ENCODE measurements at regions not wholly inside any gene's neighbourhood (a gene's known extent, or its start where the extent isn't known, plus 50 kb on each side); places are given as distances from the start of the nearest gene placed in this dataset.

DNA sequence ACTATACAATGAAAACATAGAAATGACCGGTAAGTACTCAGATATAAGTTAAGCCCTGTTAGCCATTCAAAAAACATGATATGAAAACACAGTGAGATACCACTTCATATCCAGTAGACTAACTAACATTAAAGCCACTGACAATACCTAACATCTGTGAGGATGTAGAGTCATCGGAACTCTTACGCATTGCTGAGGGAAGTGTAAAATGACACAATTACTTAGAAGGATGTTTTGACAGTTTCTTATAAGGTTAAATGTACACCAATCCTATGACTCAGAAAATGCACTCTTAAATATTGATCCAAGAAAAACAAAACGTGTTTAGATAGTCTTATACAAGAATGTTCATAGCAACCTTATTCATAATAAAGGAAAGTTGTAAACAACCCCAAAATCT lies 782.9 kb downstream of the BCL11B start:
- DNase-seq (ENCODE audit: low spot score) = no peak

DNA sequence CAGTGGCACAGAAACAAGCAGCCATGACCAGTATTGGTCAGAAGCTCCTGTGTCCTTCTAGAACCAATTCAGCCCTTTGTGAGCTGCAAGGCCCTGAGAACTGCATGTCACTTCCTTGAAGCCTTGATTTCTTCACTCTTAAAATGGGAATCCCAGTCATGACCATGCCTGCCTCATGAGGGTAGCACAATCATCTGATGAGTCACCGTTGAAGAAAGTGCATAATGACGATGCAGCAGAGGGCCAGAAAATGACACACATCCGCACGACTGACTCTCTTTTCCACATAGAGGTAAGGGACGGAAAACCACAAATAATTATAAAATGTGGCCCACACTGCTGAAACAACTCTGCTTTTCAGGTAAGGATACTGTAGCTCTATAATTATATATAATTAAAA lies 777.4 kb downstream of the BCL11B start:
- no peak for DNase-seq (ENCODE audit: low spot score)

DNA sequence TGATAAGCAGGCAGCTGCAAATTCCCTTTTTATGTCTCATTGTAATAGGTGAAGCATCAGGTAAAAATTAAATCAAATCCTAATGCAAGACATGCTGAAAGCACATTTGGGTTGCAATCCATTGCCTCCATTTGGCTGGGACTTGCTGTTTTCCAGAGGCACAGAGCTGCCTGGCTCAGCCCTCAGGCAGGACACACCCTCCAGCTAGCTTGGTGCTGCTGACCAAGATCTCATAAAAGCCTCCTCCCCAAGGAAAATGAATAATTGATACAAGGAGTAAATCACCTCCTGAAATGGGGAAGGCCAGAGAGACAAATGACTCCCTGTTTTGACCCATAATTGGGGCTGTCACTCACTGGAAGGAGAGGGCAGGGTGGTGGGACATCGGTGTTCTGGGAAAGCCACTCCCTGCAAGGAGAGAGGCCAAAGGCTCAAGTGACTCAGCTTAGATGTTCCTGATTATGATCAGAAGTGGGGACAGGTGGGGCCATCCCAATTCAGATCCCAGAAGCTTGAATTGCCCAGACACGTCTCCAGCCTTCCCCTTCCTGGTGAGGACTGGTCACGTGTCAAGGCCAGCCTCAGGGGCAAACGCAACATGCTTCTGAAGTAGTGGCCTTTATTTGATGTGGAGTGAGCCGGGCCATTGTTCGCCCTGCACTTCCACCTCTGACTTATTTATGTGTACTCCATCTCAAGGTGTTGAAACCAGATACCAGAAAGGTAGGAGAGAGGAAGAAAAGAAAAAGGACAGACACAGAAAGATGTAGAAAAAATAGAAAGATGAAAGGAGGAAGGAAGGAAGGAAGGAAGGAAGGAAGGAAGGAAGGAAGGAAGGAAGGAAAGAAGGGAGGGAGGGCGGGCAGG lies 773.7 kb downstream of the BCL11B start:
- no peak for DNase-seq (ENCODE audit: low spot score)

DNA sequence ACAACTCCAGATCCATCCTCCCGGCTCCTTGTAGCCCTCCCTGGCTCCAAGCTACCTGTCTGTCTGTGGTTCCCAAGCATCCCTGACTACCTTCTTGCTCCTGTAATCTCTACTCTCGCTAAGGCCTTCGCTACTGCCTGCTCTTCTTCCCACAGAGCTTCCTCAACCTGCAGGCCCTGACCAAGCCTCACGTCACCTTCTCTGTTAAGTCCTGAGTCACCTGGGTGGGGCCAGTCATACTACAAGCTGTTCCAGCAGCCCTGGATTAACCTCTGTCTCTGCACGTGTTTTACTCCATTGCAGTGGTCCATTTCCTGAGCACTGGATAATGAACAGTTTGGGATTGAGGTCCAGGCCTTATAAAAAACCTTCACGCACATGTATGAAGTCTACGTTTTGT lies 770.7 kb downstream of the BCL11B start:
- no peak for DNase-seq (ENCODE audit: low spot score)

DNA sequence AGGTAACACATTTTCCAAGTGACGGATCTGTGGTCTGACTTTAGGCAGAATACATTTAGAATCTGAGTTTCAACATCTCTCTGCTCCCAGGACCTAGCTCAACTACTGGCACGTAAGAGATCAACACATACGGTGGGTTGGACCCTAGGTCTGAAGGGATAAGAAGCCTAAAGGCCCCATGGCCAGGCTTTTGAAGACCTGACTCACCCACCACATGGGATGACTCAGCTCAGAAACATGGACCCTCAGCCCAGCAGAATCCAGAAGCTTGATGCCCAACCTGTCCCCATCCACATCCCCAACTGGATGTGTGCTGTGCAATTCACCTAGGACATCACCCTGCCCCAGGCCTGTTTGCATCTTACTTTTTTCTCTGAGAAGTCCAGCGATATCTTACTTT lies 770.2 kb downstream of the BCL11B start:
- no peak for DNase-seq (ENCODE audit: low spot score)

DNA sequence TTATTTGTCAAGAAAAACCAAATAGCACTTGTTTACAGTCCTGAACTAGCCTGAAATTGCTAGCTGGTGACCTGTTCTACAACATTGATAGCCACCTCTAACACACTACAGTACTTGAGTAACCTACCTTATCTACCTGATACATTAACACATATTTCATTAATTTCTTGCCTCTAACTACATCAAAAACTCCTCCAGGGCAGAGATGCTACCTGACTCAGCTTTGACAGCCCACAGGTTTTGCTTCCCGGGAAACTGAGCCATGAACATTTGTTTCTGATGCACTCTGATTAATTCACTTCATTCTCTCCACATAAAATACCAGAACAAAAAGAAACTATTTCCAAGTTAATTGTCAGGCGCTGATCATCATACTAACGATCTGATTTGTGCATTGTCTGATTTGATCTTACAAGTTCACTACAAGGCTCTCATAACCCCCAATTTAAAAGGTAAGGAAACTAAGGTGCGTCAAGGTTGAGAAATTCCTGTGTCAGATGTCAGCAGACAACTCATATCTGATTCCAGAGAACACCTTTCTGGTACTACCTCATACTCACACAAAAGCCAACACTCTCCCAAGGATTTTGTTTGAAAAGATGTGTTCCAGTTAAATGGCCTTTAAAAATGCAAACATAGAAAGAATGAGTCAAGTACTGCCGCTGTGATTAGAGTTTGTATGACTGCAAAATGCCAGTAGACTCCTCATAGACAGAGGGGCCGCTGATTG lies 768.7 kb downstream of the BCL11B start:
- no peak for DNase-seq (ENCODE audit: low spot score)

DNA sequence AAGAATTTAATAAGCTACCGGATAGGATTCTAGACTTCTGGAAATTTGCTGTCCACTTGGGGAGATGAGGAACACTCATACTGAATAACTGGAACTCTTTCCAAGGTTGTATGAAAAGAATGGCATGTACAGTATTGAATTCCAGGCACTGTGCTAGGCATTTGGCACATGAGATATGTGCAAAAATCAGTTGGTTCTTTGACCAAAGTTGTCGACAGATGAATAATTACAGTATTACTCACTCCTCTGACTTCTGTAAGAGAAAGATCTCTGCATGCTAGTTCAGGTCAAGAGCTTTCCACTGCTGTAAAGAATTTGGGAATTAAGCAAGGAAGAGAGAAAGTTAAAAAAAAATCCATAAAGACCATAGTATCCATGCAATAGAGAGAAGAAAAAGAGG lies 764.7 kb downstream of the BCL11B start:
- no peak for DNase-seq (ENCODE audit: low spot score)

DNA sequence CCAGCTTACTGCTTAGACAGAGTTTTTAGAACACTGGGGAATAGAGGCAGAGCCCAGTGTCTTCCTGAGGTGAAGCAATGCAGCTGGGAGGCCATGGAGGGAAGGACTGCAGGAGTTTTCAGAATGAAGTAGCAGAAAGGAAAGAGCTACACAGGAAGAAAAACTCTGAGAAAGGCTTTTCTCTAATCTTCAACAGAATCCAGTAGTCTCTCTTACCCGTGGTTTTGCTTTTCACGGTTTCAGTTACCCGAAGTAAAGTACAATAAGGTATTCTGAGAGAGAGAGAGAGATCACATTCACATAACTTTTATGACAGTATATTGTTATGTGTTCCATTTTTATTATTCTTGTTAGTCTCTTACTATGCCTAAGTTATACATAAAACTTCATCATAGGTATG lies 761.6 kb downstream of the BCL11B start:
- DNase-seq (ENCODE audit: low spot score) = no peak

DNA sequence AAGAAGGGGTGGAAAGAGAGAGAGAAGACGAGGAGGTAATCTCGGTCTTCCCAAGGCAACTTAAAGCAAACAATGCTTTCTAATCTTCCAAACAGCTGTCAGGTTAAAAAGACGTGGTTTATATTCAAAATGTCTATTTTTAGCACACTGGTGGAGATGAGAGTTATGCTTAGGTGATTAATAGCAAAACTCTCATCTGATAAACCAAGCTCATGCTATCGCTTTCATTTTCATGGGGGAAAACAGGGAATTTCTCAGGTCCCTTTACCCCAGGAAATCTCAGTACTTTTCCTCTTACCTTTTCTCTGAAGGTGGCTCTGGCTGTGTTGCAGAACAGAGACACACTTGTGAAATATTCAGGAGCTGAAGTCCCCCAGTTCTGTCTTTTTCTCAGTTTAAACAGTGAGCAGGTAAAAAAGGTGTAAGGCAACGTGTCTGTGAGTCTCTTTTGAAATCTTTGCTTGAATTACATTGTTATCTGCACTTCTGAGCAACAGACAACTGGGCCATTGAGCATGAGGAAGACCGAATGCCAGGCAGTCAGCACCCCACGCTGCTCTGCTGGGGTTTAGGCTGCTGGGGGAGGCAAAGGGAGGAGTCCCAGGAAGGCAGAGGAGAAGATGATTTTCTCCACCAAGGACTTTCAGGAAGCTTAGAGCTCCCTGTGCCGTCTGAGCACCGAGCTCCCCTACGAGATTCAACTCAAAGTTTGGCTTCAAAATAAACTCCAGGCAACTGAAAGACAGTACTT lies 759.3 kb downstream of the BCL11B start:
- no peak for DNase-seq (ENCODE audit: low spot score)

DNA sequence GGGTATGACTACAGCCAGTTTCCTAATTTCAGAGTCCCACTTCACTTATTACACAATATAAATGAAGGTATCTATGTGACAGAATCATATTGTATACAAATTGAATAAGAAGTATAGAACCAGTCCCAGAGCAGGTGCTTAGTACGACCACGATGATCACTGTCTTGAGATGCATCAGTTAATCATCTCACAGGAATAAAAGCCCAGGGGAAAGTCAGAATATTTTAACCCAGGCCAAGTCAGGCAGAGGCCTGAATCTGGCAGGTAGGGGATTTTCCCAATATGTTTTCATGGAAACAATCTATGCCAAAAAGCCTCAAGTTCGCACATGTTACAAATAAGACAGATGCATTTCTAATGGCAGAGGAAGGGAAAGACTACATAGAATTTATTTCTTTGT lies 758.4 kb downstream of the BCL11B start:
- no peak for DNase-seq (ENCODE audit: low spot score)

DNA sequence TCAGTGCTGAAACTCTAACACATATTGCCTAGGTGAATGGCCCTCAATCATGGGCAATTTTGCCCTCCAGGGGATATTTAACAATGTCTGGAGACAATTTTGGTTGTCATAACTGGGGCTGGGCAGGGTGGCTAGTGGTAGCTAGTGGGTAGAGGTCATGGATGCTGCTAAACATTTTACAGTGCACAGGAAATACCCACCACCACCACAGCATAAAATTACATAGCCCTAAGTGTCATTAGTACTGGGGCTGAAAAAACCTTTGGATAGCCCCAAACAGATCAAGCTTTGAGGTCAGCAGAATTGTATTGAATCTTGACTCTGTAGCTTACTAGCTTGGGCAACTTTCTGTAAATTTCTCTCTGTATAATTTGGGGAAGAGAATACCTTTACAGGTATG lies 758.0 kb downstream of the BCL11B start:
- DNase-seq (ENCODE audit: low spot score) = no peak

DNA sequence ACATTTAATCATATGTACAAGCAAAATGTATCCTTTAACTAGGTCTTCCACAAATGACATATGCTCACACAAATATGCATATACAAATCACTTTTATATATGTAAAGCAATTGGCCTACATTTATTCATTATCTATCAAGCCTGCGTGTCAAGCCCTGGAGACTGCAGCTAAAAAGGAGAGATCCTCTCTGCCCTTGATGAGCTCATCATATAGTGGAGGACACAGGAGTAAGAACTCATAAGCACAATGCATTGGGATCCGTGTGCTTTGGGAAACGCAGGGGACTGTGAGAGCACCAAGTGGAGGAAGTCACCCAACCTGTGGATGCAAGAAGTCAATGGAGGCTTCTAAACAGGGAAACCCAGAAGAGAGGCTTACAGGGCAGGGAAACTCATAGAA lies 735.7 kb downstream of the BCL11B start:
- DNase-seq (ENCODE audit: low spot score) = no peak

DNA sequence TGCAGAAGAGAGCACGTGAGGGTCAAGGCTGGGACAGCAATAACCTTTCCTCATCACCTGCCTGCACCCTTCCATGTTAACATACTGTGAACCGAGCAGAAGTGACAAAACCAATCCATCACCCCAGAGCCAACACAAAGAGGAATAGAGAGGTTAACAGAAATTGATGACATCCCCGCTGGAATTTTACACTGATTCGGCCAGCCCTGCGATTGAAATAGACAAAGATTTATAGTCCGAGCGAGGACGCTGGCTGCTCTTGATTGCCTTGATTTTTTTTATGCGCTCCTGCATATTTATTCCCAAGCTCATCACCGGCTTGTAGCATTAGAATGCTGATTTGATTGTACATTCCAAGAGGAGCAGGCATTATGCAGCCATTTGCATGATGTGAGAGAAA lies 729.7 kb downstream of the BCL11B start:
- DNase-seq (ENCODE audit: low spot score) = no peak

DNA sequence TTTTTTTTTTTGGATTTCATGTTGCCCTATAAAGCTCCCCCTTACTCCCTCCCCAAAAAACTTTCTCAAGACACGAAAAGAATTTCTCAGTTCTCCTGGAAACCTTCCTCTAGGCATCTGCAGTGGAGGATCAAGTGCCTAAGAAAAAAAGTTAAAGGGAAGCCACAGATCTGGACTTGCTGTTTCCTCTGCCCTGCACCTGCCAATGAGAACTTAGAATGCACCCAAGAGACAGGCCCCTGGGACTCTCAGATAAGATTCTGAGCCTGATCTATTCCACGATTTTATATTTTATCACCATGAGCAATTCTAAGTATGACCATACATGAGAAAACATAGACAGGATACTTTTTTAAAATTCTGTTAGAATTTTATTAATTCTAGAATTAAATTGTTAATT lies 728.9 kb downstream of the BCL11B start:
- DNase-seq (ENCODE audit: low spot score) = no peak

DNA sequence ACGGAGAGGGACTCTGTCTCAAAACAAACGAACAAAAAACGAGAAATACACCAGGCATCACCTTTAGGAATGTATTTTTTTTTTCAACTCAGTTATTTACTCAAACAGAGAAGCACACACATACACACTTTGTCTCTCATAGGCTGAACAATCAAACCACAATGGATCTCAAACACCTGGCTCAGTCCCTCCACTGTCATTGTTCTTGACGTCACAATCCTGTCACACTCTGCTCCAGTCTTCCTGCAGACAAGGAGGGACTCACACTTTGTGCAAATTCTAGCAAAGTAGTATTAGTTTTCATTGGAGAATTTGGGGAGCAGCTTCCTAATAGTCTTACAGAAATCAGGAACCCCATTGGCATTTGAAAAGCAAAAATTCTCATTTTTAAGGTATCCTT lies 727.8 kb downstream of the BCL11B start:
- no peak for DNase-seq (ENCODE audit: low spot score)

DNA sequence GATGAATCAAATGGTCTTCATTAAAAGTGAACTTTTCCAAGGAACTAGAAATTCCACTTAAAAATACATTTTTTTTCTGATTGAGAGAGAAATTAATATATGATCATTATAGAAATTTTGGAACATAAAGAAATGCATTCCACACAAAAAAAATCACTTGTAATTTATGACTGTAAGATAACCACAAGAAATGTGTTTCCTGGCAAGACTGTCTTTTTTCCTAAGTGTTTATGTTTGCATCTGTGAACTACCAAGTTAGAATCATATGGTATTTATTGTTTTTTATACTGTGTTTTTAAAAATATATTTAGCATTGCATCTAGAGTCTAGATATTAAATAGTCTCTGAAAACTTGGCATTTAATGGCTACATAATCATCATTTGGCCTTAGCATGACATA lies 726.8 kb downstream of the BCL11B start:
- no peak for DNase-seq (ENCODE audit: low spot score)

DNA sequence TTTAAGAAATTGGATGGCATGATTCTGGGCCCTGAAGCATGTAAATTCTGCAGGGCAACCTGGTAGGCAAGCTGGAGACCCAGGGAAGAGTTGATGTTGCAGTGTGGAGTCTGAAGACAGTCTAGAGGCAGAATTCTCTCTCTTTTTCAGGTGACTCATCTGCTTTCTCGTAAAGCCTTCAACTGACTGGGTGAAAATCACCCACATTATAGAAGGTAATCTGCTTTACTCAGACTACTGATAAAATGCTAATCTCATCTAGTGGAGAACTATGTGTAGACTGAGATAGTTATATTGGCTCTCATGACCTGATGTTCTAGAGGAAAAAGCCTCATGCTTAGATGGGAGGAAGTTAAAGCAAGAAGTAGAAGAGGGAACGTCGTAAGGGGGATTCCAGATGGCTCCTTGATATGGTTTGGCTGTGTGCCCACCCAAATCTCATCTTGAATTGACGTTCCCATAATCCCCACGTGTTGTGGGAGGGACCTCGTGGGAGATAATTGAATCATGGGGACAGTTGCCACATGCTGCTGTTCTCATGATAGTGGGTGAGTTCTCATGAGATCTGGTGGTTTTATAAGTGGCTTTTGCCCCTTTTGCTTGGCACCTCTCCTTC lies 723.8 kb downstream of the BCL11B start:
- DNase-seq (ENCODE audit: low spot score) = no peak

DNA sequence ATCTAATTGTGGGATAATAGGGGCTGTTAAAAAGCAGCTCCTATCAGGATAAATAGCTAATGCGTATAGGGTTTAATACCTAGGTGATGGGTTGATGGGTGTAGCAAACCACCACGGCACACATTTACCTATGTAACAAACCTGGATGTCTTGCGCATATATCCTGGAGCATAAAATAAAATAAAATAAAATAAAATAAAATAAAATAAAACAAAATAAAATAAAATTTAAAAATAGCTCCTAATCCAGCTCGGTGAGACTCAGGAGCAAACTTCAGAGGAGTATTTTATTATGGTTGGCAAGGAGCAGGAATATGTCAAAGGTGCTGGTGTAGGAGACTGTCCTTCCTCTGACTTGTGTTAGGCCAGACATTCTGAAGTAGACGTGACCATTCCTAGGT lies 721.0 kb downstream of the BCL11B start:
- DNase-seq (ENCODE audit: low spot score) = no peak

DNA sequence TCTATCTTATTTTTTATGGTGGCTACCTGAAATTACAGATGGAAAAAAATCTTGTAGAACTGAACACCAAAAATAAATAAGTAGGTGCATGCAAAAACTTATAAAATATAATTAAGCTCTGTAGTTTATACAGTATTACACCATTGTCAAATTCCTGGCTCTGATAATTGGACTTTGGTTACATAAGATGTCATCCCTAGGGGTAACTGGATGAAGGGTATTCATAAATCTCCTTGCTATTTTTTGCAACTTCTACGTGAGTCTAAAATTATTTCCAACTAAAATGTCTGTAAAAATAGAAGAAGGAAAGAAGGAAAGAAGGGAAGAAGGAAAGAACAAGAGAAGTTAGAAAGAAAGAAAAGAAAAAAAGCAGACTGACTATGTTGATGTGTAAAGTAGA lies 716.6 kb downstream of the BCL11B start:
- no peak for DNase-seq (ENCODE audit: low spot score)

DNA sequence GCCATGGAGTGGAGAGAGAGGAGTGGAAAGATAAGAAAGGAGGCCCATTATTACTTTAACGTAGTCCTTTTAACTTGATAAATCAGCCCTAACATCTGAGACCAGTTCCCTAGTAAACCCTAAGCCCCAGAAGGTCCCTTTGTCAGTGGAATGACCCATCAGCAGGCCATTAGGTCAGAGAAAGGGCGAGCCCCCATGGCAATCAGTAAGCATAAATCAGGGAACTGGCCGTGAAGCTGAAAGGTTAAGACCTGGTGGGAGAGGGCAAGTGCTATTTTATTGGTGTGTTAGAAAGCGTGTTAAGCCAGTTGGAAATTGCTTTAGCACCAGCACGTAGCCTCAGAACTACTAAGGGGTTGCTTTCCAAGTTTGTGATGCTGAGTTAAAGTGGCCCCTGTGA lies 708.0 kb downstream of the BCL11B start:
- DNase-seq (ENCODE audit: low spot score) = no peak

DNA sequence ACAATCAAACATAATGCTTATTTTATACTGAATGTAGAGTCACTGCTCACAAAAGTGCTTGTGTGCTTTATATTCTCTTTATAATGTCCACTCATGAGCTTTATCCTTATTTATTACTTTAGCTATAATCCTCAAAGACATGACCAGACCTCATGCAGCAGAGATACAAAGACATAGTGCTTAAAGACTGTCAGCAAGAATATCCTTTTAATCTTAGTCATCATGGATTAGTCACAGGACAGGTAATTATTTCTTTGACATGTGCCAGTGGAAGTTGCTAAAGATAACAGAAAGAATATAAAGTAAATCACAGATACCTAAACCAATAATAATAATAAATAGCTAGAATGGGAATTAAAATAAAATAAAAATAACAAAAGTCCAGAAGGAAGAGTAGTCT lies 707.5 kb downstream of the BCL11B start:
- DNase-seq (ENCODE audit: low spot score) = no peak

DNA sequence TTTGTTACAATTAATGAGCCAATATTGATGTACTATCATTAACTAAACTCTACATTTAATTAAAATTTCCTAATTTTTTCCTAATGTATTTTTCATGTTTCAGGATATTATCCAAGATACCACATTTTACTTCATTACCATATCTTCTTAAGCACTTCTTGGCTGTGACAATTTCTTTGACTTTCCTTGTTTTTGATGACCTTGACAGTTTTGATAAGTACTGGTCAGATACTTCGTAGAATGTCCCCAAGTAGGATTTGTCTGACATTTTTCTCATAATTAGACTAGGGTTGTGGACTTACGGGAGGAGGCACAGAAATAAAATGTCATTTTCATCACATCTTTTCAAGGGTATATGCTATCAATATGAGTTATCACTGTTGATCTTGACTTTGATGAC lies 700.9 kb downstream of the BCL11B start:
- no peak for DNase-seq (ENCODE audit: low spot score)

DNA sequence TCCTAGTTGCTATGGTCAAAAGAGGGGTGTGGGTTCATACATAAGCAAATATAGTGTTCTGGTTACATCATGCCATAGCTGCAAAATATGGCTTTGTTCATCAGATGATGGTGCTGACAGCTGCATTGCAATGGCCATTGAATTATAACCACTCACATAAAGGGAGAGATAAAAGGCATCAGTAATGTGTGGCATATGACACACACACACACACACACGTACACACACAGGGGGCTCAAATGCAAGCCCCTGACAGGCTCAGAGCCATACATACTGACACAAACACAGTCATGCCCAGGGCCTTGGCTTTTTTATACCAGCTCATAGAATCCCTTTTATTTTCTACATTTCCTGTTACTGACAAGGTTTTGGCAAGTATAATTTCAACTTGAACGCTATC lies 698.9 kb downstream of the BCL11B start:
- DNase-seq (ENCODE audit: low spot score) = no peak

Data from left forelimb (tissue), 1 donor.